ENCODE measurements at regions not wholly inside any gene's neighbourhood (a gene's known extent, or its start where the extent isn't known, plus 50 kb on each side); places are given as distances from the start of the nearest gene placed in this dataset.
A peak's percentile ranks its signal among the peaks of the same experiment; 100 is the strongest.

DNA sequence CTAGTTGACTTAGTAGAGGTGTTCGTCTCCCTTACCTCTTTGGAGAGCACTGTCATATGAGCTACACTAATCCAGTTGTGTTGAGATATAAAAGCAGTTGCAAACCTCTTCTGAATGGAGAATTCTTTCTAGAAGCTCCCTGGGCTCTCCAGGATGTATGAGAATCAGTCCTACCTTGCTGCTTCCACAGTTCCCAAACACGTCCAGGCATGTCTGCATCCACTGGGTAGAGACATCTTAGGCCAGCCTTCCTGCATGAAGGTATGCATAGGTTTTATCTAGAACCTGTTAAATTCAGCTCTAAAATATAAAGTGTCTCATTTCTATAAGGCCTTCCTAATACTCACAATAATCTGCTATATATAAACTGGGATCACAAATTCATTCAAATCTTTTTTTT is 297.7 kb downstream of the CDC5L start:
- TF ChIP-seq, protein P1, sequence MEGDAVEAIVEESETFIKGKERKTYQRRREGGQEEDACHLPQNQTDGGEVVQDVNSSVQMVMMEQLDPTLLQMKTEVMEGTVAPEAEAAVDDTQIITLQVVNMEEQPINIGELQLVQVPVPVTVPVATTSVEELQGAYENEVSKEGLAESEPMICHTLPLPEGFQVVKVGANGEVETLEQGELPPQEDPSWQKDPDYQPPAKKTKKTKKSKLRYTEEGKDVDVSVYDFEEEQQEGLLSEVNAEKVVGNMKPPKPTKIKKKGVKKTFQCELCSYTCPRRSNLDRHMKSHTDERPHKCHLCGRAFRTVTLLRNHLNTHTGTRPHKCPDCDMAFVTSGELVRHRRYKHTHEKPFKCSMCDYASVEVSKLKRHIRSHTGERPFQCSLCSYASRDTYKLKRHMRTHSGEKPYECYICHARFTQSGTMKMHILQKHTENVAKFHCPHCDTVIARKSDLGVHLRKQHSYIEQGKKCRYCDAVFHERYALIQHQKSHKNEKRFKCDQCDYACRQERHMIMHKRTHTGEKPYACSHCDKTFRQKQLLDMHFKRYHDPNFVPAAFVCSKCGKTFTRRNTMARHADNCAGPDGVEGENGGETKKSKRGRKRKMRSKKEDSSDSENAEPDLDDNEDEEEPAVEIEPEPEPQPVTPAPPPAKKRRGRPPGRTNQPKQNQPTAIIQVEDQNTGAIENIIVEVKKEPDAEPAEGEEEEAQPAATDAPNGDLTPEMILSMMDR (IDR thresholded peaks at IDR 0.05; ENCODE audit: low read depth, low read length), result no peak
- DNase-seq (ENCODE audit: extremely low read depth, low read depth), result no peak

DNA sequence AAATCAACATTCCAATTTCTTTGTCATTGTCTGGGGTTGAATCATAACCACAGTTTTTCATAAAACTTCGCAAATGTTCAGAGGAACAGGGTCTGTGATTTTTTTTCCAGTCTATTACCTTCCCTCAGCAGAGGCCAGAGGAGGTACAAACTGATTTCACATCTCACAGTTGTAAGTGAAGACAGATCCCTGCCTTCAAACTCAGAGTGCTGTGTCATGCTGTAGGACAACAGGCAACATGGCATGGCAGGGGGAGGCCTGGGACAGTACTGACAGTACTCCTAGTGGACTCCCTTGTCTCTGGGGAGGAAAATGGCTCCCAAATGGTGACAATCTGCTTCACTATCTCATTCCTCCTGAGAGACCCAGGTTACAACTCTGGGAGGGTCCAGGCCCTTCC is 308.6 kb downstream of the CDC5L start:
- TF ChIP-seq, protein P1 (IDR thresholded peaks at IDR 0.05; ENCODE audit: low read depth, low read length), result no peak
- DNase-seq (ENCODE audit: extremely low read depth, low read depth), result peak; percentile 23

DNA sequence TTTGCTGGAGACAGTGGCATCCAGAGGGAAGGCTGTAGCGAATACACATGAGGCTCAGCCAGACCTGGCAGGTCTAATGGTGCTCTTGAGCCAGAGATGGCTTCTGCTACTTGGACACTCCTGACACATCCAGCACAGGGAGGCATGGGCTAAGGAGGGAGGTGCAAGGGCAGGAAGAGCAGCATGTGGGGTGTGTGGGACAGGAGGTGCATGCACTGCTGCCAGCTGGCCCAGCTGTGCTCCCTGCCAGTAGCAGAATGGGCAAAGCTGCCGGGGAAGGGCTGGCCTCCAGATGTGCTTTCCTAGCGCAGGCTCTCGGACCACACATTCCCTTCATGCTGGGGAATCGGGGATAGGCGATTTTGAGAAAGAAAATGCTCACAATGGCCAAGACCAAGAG is 309.2 kb downstream of the CDC5L start:
- TF ChIP-seq, protein P1 (IDR thresholded peaks at IDR 0.05; ENCODE audit: low read depth, low read length), result no peak
- no peak for DNase-seq (ENCODE audit: extremely low read depth, low read depth)

DNA sequence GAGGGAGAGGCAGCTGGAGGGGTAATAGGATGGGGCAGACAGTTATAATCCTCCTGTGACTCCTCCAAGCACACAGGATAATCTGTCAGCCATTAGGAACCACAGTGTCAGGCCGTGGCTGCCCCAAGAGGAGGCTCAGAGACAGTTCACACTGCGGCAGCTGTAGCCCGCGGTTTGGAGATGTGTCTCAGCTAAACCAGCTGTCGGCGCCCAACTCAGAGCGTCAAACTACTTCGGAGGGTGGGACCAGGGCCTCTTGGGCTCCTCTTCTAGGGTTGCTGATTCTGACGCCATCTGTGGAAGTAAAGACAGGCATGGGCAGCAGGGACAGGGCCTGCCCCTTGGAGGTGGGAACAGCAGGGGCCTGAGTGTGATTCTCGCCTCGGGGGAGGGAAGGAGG is 309.8 kb downstream of the CDC5L start:
- TF ChIP-seq, protein P1 (IDR thresholded peaks at IDR 0.05; ENCODE audit: low read depth, low read length), result no peak
- DNase-seq (ENCODE audit: extremely low read depth, low read depth), result no peak

DNA sequence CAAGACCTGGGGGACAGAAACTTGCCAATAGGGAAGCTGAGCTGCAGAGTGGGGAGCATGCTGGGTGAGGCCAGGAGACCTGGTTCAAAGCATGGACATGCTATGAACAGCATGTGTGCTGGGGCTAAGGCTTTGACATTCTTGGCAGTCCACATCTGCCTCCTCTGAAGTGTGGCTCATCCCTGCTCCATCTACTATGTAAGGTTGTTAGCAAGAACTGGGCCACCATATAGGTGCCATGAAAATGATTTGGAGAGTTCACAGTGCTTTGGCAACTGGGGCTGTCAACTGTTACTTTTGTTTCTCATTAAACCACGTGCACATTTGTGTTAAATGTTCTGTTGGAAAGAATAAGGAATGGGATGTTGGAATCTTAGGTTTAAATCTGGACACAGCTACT is 311.1 kb downstream of the CDC5L start:
- TF ChIP-seq, protein P1 (IDR thresholded peaks at IDR 0.05; ENCODE audit: low read depth, low read length), result no peak
- DNase-seq (ENCODE audit: extremely low read depth, low read depth), result no peak

DNA sequence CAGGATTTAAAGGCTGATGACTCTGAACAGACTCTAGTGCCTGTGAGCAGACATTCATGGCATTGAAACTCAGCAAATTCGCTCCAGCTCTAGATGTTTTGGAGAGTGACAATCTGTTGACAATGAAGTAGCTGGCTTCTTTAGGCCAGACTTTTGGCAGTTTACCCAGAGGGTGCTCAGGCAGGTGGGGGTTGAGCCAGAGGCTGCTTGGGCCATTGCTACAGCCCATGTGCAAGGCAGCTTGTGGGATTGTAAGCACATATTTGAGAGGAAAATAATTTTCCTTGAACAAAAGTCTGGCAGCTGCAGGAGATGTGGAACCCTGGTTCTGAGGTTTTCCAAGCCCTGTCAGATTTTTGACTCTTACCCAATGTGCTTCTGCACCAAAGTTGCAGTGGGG is 311.6 kb downstream of the CDC5L start:
- TF ChIP-seq, protein P1 (IDR thresholded peaks at IDR 0.05; ENCODE audit: low read depth, low read length), result no peak
- peak; percentile 37 for DNase-seq (ENCODE audit: extremely low read depth, low read depth)

DNA sequence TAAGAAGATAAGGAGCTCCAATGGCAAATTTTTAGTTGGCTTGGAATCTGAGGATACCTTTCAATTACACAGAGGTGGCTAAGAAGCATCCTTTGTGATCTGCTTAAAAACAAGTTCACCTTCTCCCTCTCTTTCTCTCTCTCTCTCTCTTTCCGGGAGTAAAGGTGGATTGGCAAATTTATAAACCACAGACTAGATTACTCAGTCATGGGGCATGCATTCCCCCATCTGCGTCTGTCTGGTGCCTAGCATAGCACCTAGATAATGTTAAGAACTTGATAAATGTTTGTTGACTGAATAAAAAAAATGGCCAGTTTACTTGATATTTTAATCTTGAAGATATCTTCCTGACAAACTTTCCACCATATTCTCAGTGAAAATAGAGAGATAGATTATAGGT is 312.3 kb downstream of the CDC5L start:
- TF ChIP-seq, protein P1 (IDR thresholded peaks at IDR 0.05; ENCODE audit: low read depth, low read length), result no peak
- DNase-seq (ENCODE audit: extremely low read depth, low read depth), result no peak
